Motor neuron (in vitro differentiated cells): ENCODE measurements at regions not wholly inside any gene's neighbourhood (a gene's known extent, or its start where the extent isn't known, plus 50 kb on each side); places are given as distances from the start of the nearest gene placed in this dataset.
"Not testable (repeated sequence)": the region's sequence is repeated elsewhere in the genome, so short reads cannot be mapped to it uniquely, and the experiment has no call there.

Experiments
- ATAC-seq, 8 experiments: fragments of 200-7000 bp; cut with Tn5 transposase; replicated peaks in 6 of 8; 2 replicates each; pipeline ENCODE4 v1.8.0; 2021; ENCODE audit warnings: mild to moderate bottlenecking in 8 of 8, moderate library complexity in 8 of 8
- H3K27ac ChIP-seq, 2 donors: fragments of 250-450 bp; sonication (Bioruptor Pico); 2 replicates each; pipeline ENCODE4 v1.9.0; 2021; ENCODE audit warnings: antibody characterized with exemption in 2 of 2, mild to moderate bottlenecking in 2 of 2, moderate library complexity in 1 of 2
- H3K4me1 ChIP-seq, 2 donors: fragments of 250-450 bp; sonication (Bioruptor Pico); replicated peaks in 1 of 2; 2 replicates each; pipeline ENCODE4 v1.6.1; 2021; ENCODE audit warnings: antibody characterized with exemption in 2 of 2, mild to moderate bottlenecking in 2 of 2, moderate library complexity in 1 of 2
- H3K4me3 ChIP-seq, 5 donors: fragments of 250-450 bp; sonication (Bioruptor Pico); 2 replicates each; pipeline ENCODE4 v1.9.0; 2021; ENCODE audit warnings: antibody characterized with exemption in 5 of 5, mild to moderate bottlenecking in 5 of 5, moderate library complexity in 4 of 5
- WGBS, 10 experiments: fragments of 450-650 bp; shearing (Covaris generic); methylation state at CpG; one replicate each; pipeline ENCODE4 v1.0.0; 2022; 5-methylcytosine and 5-hydroxymethylcytosine counted together
- in situ Hi-C, 9 experiments: fragments of 400-800 bp; cut with MboI; loops; one replicate each; pipeline ENCODE4 v1.15.0; 2021; ENCODE audit warnings: low sequenced_read_pairs in 9 of 9, low pct_unique_long_range_greater_than_20kb in 2 of 9; ENCODE audit not compliant: unreplicated experiment in 9 of 9

GRCh38 chr9:1170918-1171317, 120.8 kb downstream of the DMRT2 start:
- H3K4me3 ChIP-seq: no peak overlapping the region
- no peak for ATAC-seq
- no peak overlapping the region for H3K27ac ChIP-seq
- in situ Hi-C loops: no loop called here
- H3K4me1 ChIP-seq: no peaks in the 10 kb centered on the region
- 73 to 93% (median 89%) methylated on average over 1 to 3 of the region's 3 CpGs; no CpG with 5 or more reads in 5 of the 10 experiments for WGBS, 10 experiments

GRCh38 chr9:1171546-1171945, 121.4 kb downstream of the DMRT2 start:
- WGBS, 10 experiments: 0 to 90% (median 44%) methylated on average over 1 to 3 of the region's 5 CpGs; no CpG with 5 or more reads in 3 of the 10 experiments

GRCh38 chr9:1173211-1173610, 123.1 kb downstream of the DMRT2 start:
- 0 to 57% (median 23%) methylated on average over 1 to 2 of the region's 3 CpGs; no CpG with 5 or more reads in 4 of the 10 experiments for WGBS, 10 experiments
- peak in 4 of 8 experiments; percentile 68 to 100 (median 82) for ATAC-seq
- no peak overlapping the region for H3K4me3 ChIP-seq
- no peak overlapping the region for H3K27ac ChIP-seq
- in situ Hi-C loops: no loop called here
- no peaks in the 10 kb centered on the region for H3K4me1 ChIP-seq

More at GRCh38 chr9:1171546-1171945, 121.4 kb downstream of the DMRT2 start:
- in situ Hi-C loops: no loop called here
- no peak for ATAC-seq
- no peak overlapping the region for H3K27ac ChIP-seq
- H3K4me1 ChIP-seq: no peaks in the 10 kb centered on the region
- no peak overlapping the region for H3K4me3 ChIP-seq

GRCh38 chr9:1173993-1174392, 123.8 kb downstream of the DMRT2 start:
- no peak for ATAC-seq
- Histone ChIP-seq H3K4me1 (no peaks in the 10 kb centered on the region), H3K27ac (no peak overlapping the region), H3K4me3 (no peak overlapping the region)
- in situ Hi-C loops: no loop called here
- WGBS, 10 experiments: 0 to 100% (median 81%) methylated on average over 1 to 6 of the region's 6 CpGs

- Histone ChIP-seq H3K27ac (no peak overlapping the region), H3K4me1 (no peaks in the 10 kb centered on the region), H3K4me3 (no peak overlapping the region)
- WGBS, 10 experiments: 17 to 100% (median 62%) methylated on average over 1 to 2 of the region's 2 CpGs; no CpG with 5 or more reads in 5 of the 10 experiments
- ATAC-seq: no peak
- in situ Hi-C loops: no loop called here
Observed at GRCh38 chr9:1179366-1179765, 129.2 kb downstream of the DMRT2 start.

GRCh38 chr9:1184146-1184545, 134.0 kb downstream of the DMRT2 start:
- no peak overlapping the region for H3K4me3 ChIP-seq
- in situ Hi-C loops: no loop called here
- no peak for ATAC-seq

GRCh38 chr9:1187137-1187536, 137.0 kb downstream of the DMRT2 start:
- ATAC-seq, H3K27ac ChIP-seq, H3K4me1 ChIP-seq, H3K4me3 ChIP-seq, in situ Hi-C loops: not testable (repeated sequence)
- WGBS, 10 experiments: 40 to 100% (median 80%) methylated on average over 1 of the region's 9 CpGs; no CpG with 5 or more reads in 7 of the 10 experiments

More at GRCh38 chr9:1184146-1184545, 134.0 kb downstream of the DMRT2 start:
- Histone ChIP-seq H3K4me1 (no peaks in the 10 kb centered on the region), H3K27ac (no peak overlapping the region)

GRCh38 chr9:1195636-1196035, 145.5 kb downstream of the DMRT2 start:
- ATAC-seq, H3K27ac ChIP-seq, in situ Hi-C loops, H3K4me3 ChIP-seq, H3K4me1 ChIP-seq: not testable (repeated sequence)
- 25 to 68% methylated on average over 2 to 3 of the region's 5 CpGs; no CpG with 5 or more reads in 8 of the 10 experiments for WGBS, 10 experiments

- Histone ChIP-seq H3K27ac (no peak overlapping the region), H3K4me3 (no peak overlapping the region), H3K4me1 (peaks cover 0 to 6% of the 10 kb centered on the region in 2 donors)
- in situ Hi-C loops: no loop called here
- ATAC-seq: no peak
- 0 to 91% (median 82%) methylated on average over 1 of the region's 1 CpG; no CpG with 5 or more reads in 4 of the 10 experiments for WGBS, 10 experiments
Observed at GRCh38 chr9:1198085-1198484, 147.9 kb downstream of the DMRT2 start.

GRCh38 chr9:1200847-1201251, 150.7 kb downstream of the DMRT2 start:
- no peak overlapping the region for H3K4me3 ChIP-seq
- in situ Hi-C loops: no loop called here
- H3K27ac ChIP-seq: no peak overlapping the region
- H3K4me1 ChIP-seq: peaks cover 0 to 6% of the 10 kb centered on the region in 2 donors
- ATAC-seq: peak in 1 of 8 experiments; percentile 15
- WGBS, 10 experiments: 0 to 54% (median 40%) methylated on average over 1 to 3 of the region's 3 CpGs; no CpG with 5 or more reads in 5 of the 10 experiments

- H3K27ac ChIP-seq: no peak overlapping the region
- ATAC-seq: no peak
- in situ Hi-C loops: no loop called here
- H3K4me3 ChIP-seq: no peak overlapping the region
- 0 to 100% (median 59%) methylated on average over 1 to 2 of the region's 2 CpGs; no CpG with 5 or more reads in 6 of the 10 experiments for WGBS, 10 experiments
- peaks cover 0 to 6% of the 10 kb centered on the region in 2 donors for H3K4me1 ChIP-seq
Observed at GRCh38 chr9:1201262-1201661, 151.1 kb downstream of the DMRT2 start.

- Histone ChIP-seq H3K4me3 (no peak overlapping the region), H3K27ac (no peak overlapping the region), H3K4me1 (peaks cover 0 to 6% of the 10 kb centered on the region in 2 donors)
- 38 to 100% (median 69%) methylated on average over 1 to 8 of the region's 8 CpGs; no CpG with 5 or more reads in 1 of the 10 experiments for WGBS, 10 experiments
- in situ Hi-C loops: no loop called here
- ATAC-seq: no peak
Observed at GRCh38 chr9:1201901-1202300, 151.7 kb downstream of the DMRT2 start.

- ATAC-seq: peak in 1 of 8 experiments; percentile 18
- H3K27ac ChIP-seq: no peak overlapping the region
- in situ Hi-C loops: no loop called here
- peaks cover 0 to 6% of the 10 kb centered on the region in 2 donors for H3K4me1 ChIP-seq
- 29 to 100% (median 56%) methylated on average over 1 to 3 of the region's 3 CpGs for WGBS, 10 experiments
- H3K4me3 ChIP-seq: no peak overlapping the region
Observed at GRCh38 chr9:1202512-1203280, 152.5 kb downstream of the DMRT2 start.
